Naive thymus-derived CD4-positive, alpha-beta T cell (primary cell): ENCODE measurements at regions not wholly inside any gene's neighbourhood (a gene's known extent, or its start where the extent isn't known, plus 50 kb on each side); places are given as distances from the start of the nearest gene placed in this dataset.

ENCODE experiments used
- ATAC-seq: fragments of 150-1000 bp; cut with Tn5 transposase; 2 replicates; pipeline ENCODE4 v1.10.0; 2021; ENCODE audit warnings: mild to moderate bottlenecking, moderate library complexity
- CTCF ChIA-PET: fragments of 350-600 bp; sonication (Branson Sonifier 250); formaldehyde crosslinking; loops from one replicate; lab custom pipeline; 2021; ENCODE audit warnings: antibody characterized with exemption; lab: Charles Lee
- POLR2A ChIA-PET: fragments of 350-600 bp; sonication (Branson Sonifier 250); formaldehyde crosslinking; loops from one replicate; lab custom pipeline; 2021; ENCODE audit warnings: antibody characterized with exemption, inconsistent platforms; lab: Charles Lee
- DNase-seq, 9 donors: peaks; one replicate each; pipeline versions ENCODE4 v3.0.0 to v3.0.0-alpha.2; 2020 to 2022; ENCODE audit warnings: mixed read lengths in 1 of 9
- H3K27ac ChIP-seq: one replicate; pipeline ENCODE4 v1.7.0; 2013; ENCODE audit warnings: mild to moderate bottlenecking, low read depth, low read length, moderate library complexity
- H3K27me3 ChIP-seq, 2 donors: one replicate each; pipeline ENCODE4 v1.7.0; 2013; ENCODE audit warnings: low read length in 2 of 2, mild to moderate bottlenecking in 2 of 2, moderate library complexity in 2 of 2; ENCODE audit not compliant: control insufficient read depth in 2 of 2, insufficient read depth in 2 of 2
- H3K36me3 ChIP-seq, 3 experiments: 1 replicate in 2 of 3; 2 replicates in 1 of 3; pipeline ENCODE4 v1.7.0; 2013; ENCODE audit warnings: low read length in 3 of 3, mild to moderate bottlenecking in 3 of 3, moderate library complexity in 1 of 3; ENCODE audit not compliant: insufficient read depth in 3 of 3, control insufficient read depth in 2 of 3
- H3K4me1 ChIP-seq, 2 donors: one replicate each; pipeline ENCODE4 v1.7.0; 2013; ENCODE audit warnings: low read length in 2 of 2, mild to moderate bottlenecking in 2 of 2, moderate library complexity in 1 of 2; ENCODE audit not compliant: control insufficient read depth in 2 of 2, insufficient read depth in 2 of 2
- H3K4me3 ChIP-seq: 2 replicates; pipeline ENCODE4 v1.7.0; 2013; ENCODE audit warnings: mild to moderate bottlenecking, low read length
- H3K9me3 ChIP-seq, 3 experiments: 1 replicate in 2 of 3; 2 replicates in 1 of 3; pipeline ENCODE4 v1.7.0; 2013; ENCODE audit warnings: low read length in 3 of 3; ENCODE audit not compliant: control insufficient read depth in 2 of 3
- H3K27ac Mint-ChIP-seq, 9 donors: one replicate each; pipeline ENCODE4 v1.8.0; 2020 to 2022; ENCODE audit warnings: mixed read lengths in 9 of 9, mild to moderate bottlenecking in 8 of 9, moderate library complexity in 5 of 9, inconsistent platforms in 2 of 9
- H3K27me3 Mint-ChIP-seq, 5 donors: one replicate each; pipeline ENCODE4 v1.8.0; 2021 to 2022; ENCODE audit warnings: mixed read lengths in 5 of 5, mild to moderate bottlenecking in 1 of 5
- H3K36me3 Mint-ChIP-seq, 5 donors: one replicate each; pipeline ENCODE4 v1.8.0; 2020 to 2022; ENCODE audit warnings: mixed read lengths in 5 of 5, mild to moderate bottlenecking in 3 of 5, inconsistent platforms in 1 of 5
- H3K4me1 Mint-ChIP-seq, 7 donors: one replicate each; pipeline ENCODE4 v1.8.0; 2020 to 2022; ENCODE audit warnings: mixed read lengths in 7 of 7, mild to moderate bottlenecking in 3 of 7, inconsistent platforms in 1 of 7
- H3K4me3 Mint-ChIP-seq, 10 donors: one replicate each; pipeline ENCODE4 v1.8.0; 2020 to 2022; ENCODE audit warnings: mild to moderate bottlenecking in 10 of 10, mixed read lengths in 10 of 10, moderate library complexity in 6 of 10, inconsistent platforms in 2 of 10
- H3K9me3 Mint-ChIP-seq, 11 donors: one replicate each; pipeline ENCODE4 v1.8.0; 2020 to 2022; ENCODE audit warnings: mixed read lengths in 11 of 11, mild to moderate bottlenecking in 4 of 11, inconsistent platforms in 1 of 11, moderate library complexity in 1 of 11
- intact Hi-C, 2 donors: fragments of 100-400 bp; cut with micrococcal nuclease; formaldehyde crosslinking; loops; one replicate each; pipeline ENCODE4 v1.15.1; 2023

DNA sequence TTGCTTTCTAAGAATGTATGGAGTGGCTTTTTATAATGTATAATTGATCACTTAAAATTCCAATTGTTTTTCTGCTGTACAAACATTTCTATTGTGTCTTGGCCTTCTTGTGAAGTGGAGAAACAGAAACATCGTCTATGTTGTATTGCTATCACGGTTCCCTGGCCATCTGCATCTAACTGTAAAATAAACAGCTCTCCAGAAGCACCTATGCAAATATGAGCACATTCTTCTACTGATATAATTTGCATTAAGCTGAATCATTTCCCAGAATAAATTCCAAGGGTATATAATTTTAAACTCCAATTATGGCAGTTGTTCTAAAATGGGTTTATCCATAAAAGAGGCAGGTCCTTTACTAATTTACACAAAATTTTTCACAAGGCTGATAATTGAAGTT is 261.6 kb upstream of the STS start:
- no peaks in the 10 kb centered on the region for H3K9me3 ChIP-seq
- H3K27me3 ChIP-seq: no peaks in the 10 kb centered on the region
- H3K27ac Mint-ChIP-seq: no peak overlapping the region
- no peaks in the 10 kb centered on the region for H3K36me3 ChIP-seq
- ChIA-PET CTCF (no interaction called here), POLR2A (no interaction called here)
- H3K36me3 Mint-ChIP-seq: peaks cover 0 to 6% (median 0%) of the 10 kb centered on the region in 5 donors
- intact Hi-C loops: no loop called here
- no peak overlapping the region for H3K4me3 ChIP-seq
- no peak for DNase-seq
- peaks cover 0 to 2% (median 0%) of the 10 kb centered on the region in 11 donors for H3K9me3 Mint-ChIP-seq
- no peak for ATAC-seq
- H3K4me3 Mint-ChIP-seq: no peak overlapping the region
- H3K27ac ChIP-seq: no peak overlapping the region
- H3K27me3 Mint-ChIP-seq: no peaks in the 10 kb centered on the region
- H3K4me1 Mint-ChIP-seq: no peaks in the 10 kb centered on the region
- H3K4me1 ChIP-seq: no peaks in the 10 kb centered on the region

DNA sequence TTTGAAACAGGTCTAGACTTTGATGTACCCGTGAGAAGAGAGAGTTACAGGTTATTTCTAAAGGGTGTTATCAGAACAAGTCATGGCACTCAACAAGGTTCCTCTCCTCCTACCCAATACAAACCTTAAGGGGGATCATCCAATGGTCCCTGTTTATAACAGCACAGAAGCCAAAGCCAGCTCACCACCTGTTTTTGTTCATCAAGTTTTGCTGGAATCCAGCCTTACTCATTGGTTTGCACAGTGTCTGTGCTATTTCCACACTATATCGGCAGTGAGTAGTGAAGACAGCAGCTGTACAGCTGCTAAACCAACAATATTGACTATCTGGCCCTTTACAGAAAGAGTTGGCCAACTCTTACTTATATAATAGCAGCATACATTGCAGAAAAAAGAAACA is 262.1 kb upstream of the STS start:
- H3K36me3 Mint-ChIP-seq: peaks cover 0 to 6% (median 0%) of the 10 kb centered on the region in 5 donors
- ATAC-seq: no peak
- intact Hi-C loops: no loop called here
- H3K4me3 ChIP-seq: no peak overlapping the region
- POLR2A ChIA-PET: no interaction called here
- no peak overlapping the region for H3K4me3 Mint-ChIP-seq
- DNase-seq: no peak
- no peaks in the 10 kb centered on the region for H3K4me1 Mint-ChIP-seq
- no peaks in the 10 kb centered on the region for H3K27me3 Mint-ChIP-seq
- no peak overlapping the region for H3K27ac ChIP-seq
- no peaks in the 10 kb centered on the region for H3K27me3 ChIP-seq
- CTCF ChIA-PET: no interaction called here
- H3K27ac Mint-ChIP-seq: no peak overlapping the region
- peaks cover 0 to 2% (median 0%) of the 10 kb centered on the region in 11 donors for H3K9me3 Mint-ChIP-seq
- H3K36me3 ChIP-seq: no peaks in the 10 kb centered on the region
- H3K9me3 ChIP-seq: no peaks in the 10 kb centered on the region
- no peaks in the 10 kb centered on the region for H3K4me1 ChIP-seq

DNA sequence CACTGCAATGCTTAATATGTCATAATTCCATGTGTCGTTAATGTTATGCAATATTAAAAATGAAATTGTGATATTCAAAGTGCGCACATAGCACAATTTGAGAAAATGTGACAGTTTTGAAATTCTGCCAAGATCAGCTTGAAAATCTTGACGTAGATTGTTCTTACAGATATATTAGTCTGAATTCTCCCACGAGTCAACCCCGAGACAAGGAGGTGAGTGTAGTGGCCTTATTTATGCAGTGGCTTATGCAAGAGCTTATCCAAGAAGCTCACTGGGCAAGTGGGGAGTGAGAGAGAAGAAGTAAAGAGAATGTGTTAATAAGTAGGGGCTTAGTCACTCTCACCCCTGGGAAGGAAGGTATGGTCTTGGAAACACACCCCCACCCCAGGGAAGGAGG is 286.1 kb upstream of the STS start:
- H3K27ac ChIP-seq: no peak overlapping the region
- no peaks in the 10 kb centered on the region for H3K36me3 ChIP-seq
- H3K4me1 ChIP-seq: no peaks in the 10 kb centered on the region
- Mint-ChIP-seq H3K27me3 (no peaks in the 10 kb centered on the region), H3K4me3 (no peak overlapping the region), H3K27ac (no peak overlapping the region), H3K36me3 (peaks cover 0 to 10% (median 0%) of the 10 kb centered on the region in 5 donors), H3K4me1 (no peaks in the 10 kb centered on the region), H3K9me3 (peaks cover 0 to 29% (median 4%) of the 10 kb centered on the region in 11 donors)
- intact Hi-C loops: no loop called here
- ChIA-PET POLR2A (no interaction called here), CTCF (no interaction called here)
- no peak overlapping the region for H3K4me3 ChIP-seq
- no peaks in the 10 kb centered on the region for H3K9me3 ChIP-seq
- DNase-seq (no peak), ATAC-seq (no peak)
- no peaks in the 10 kb centered on the region for H3K27me3 ChIP-seq

DNA sequence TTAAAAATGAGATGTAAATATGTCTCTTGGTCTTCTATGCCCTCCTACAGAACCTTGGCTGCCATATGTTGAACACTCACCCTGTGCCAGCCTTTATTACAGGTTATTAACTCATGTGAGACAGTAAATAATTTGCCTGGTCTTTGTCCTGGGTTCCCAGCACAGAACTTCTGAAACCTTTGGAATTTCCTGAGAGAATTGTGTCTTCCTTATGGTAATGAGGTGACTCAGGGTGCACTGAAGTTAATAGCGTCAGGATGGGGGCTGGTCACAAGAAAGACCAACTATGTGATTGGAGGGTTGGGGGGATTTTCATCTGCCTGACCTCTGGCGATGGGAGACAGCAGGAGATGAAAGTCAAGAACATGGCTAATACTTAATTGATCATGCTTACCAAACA is 289.8 kb upstream of the STS start:
- no peaks in the 10 kb centered on the region for H3K36me3 ChIP-seq
- no peak for DNase-seq
- POLR2A ChIA-PET: no interaction called here
- H3K9me3 Mint-ChIP-seq: peaks cover 0 to 29% (median 2%) of the 10 kb centered on the region in 11 donors
- intact Hi-C loops: no loop called here
- H3K4me3 Mint-ChIP-seq: no peak overlapping the region
- no peaks in the 10 kb centered on the region for H3K4me1 ChIP-seq
- no peak for ATAC-seq
- H3K4me1 Mint-ChIP-seq: no peaks in the 10 kb centered on the region
- no peak overlapping the region for H3K27ac Mint-ChIP-seq
- H3K9me3 ChIP-seq: no peaks in the 10 kb centered on the region
- peaks cover 0 to 10% (median 0%) of the 10 kb centered on the region in 5 donors for H3K36me3 Mint-ChIP-seq
- no peak overlapping the region for H3K4me3 ChIP-seq
- no peak overlapping the region for H3K27ac ChIP-seq
- peaks cover 0 to 3% (median 0%) of the 10 kb centered on the region in 5 donors for H3K27me3 Mint-ChIP-seq
- CTCF ChIA-PET: no interaction called here
- H3K27me3 ChIP-seq: no peaks in the 10 kb centered on the region

DNA sequence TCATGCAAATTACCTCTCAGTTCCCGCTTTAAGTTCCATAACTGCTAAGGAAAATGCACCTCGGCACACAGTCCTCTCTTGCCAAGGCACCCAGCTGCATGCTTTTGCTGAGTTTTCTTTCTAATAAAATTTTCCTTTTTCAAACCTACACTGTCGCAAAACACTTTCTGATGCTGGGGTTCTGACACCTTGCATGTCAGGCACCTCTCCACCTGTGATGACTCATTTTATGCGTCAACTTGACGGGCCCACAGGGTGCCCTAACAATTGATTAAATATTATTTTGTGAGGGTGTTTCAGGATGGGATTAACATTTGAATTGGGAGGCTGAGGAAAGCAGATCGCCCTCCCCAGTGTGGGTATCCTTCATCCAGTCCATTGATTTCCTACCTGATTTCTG is 291.0 kb upstream of the STS start:
- Histone ChIP-seq H3K36me3 (no peaks in the 10 kb centered on the region), H3K27ac (no peak overlapping the region), H3K9me3 (no peaks in the 10 kb centered on the region), H3K27me3 (no peaks in the 10 kb centered on the region), H3K4me1 (no peaks in the 10 kb centered on the region), H3K4me3 (no peak overlapping the region)
- H3K4me3 Mint-ChIP-seq: no peak overlapping the region
- ATAC-seq (no peak), DNase-seq (no peak)
- intact Hi-C loops: no loop called here
- H3K9me3 Mint-ChIP-seq: peaks cover 0 to 25% (median 2%) of the 10 kb centered on the region in 11 donors
- H3K36me3 Mint-ChIP-seq: peaks cover 0 to 10% (median 0%) of the 10 kb centered on the region in 5 donors
- ChIA-PET CTCF (no interaction called here), POLR2A (no interaction called here)
- H3K27me3 Mint-ChIP-seq: peaks cover 0 to 3% (median 0%) of the 10 kb centered on the region in 5 donors
- no peaks in the 10 kb centered on the region for H3K4me1 Mint-ChIP-seq
- no peak overlapping the region for H3K27ac Mint-ChIP-seq

DNA sequence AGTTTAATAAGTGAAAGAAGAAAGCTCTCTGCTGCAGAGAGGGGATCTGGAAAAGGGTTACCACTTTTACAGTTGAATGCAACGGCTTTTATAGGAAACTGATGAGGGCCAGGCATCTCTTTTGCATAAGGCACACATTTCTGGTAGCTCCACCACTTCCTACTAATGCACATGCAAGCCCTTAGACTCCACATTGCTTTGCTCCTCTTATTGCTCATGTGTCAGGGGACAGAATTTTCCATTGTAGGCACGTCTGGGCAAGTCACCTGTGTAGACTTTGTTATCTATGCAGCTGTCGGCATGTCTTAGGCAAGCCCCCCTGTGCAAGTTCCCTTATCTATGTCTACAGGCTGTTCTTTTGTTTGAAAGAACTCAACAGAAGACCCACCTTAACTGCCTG is 294.6 kb upstream of the STS start:
- intact Hi-C loops: no loop called here
- Histone ChIP-seq H3K9me3 (no peaks in the 10 kb centered on the region), H3K36me3 (no peaks in the 10 kb centered on the region), H3K4me3 (no peak overlapping the region), H3K27ac (no peak overlapping the region), H3K27me3 (no peaks in the 10 kb centered on the region), H3K4me1 (no peaks in the 10 kb centered on the region)
- ChIA-PET CTCF (no interaction called here), POLR2A (no interaction called here)
- H3K9me3 Mint-ChIP-seq: no peaks in the 10 kb centered on the region
- H3K4me1 Mint-ChIP-seq: no peaks in the 10 kb centered on the region
- H3K4me3 Mint-ChIP-seq: no peak overlapping the region
- H3K27ac Mint-ChIP-seq: no peak overlapping the region
- no peak for ATAC-seq
- DNase-seq: no peak
- peaks cover 0 to 3% (median 0%) of the 10 kb centered on the region in 5 donors for H3K27me3 Mint-ChIP-seq
- no peaks in the 10 kb centered on the region for H3K36me3 Mint-ChIP-seq

DNA sequence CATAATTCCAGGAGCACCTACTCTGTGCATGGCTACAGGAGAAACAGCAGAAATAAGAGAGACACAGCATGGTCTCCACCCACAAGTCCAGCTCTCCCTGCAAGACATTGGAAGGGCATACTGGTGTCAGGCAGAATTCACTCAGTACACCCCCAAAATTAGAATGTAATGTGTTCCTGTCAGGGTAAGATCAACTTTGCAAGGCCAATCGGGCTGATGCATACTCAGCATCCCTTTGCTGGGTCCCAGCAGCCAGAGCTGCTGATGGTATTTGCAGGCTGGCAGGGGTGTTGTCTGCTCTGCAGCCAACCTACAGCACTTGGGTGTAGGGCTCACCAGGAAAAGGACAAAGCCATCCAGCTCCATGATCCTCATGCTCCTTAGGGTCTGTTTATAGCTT is 295.4 kb upstream of the STS start:
- H3K9me3 Mint-ChIP-seq: no peaks in the 10 kb centered on the region
- H3K27me3 Mint-ChIP-seq: peaks cover 0 to 3% (median 0%) of the 10 kb centered on the region in 5 donors
- no peak overlapping the region for H3K4me3 ChIP-seq
- no peaks in the 10 kb centered on the region for H3K9me3 ChIP-seq
- no peaks in the 10 kb centered on the region for H3K27me3 ChIP-seq
- no peak overlapping the region for H3K27ac ChIP-seq
- no peak overlapping the region for H3K27ac Mint-ChIP-seq
- ATAC-seq (no peak), DNase-seq (no peak)
- H3K4me1 ChIP-seq: no peaks in the 10 kb centered on the region
- no peaks in the 10 kb centered on the region for H3K4me1 Mint-ChIP-seq
- ChIA-PET POLR2A (no interaction called here), CTCF (no interaction called here)
- H3K36me3 ChIP-seq: no peaks in the 10 kb centered on the region
- H3K36me3 Mint-ChIP-seq: no peaks in the 10 kb centered on the region
- intact Hi-C loops: no loop called here
- no peak overlapping the region for H3K4me3 Mint-ChIP-seq
